Activated CD4-positive, alpha-beta T cell treated with anti-CD3 and anti-CD28 coated beads for 48 hours (primary cell): ENCODE measurements at regions not wholly inside any gene's neighbourhood (a gene's known extent, or its start where the extent isn't known, plus 50 kb on each side); places are given as distances from the start of the nearest gene placed in this dataset.
A peak's percentile ranks its signal among the peaks of the same experiment; 100 is the strongest.
"Not testable (repeated sequence)": the region's sequence is repeated elsewhere in the genome, so short reads cannot be mapped to it uniquely, and the experiment has no call there.

Source experiments
- DNase-seq: peaks from one replicate; pipeline ENCODE4 v3.0.0-alpha.2; 2020

- DNase-seq, result no peak
These were observed 589.0 kb downstream of the TMEM121 start for GRCh38 chr14:106115401-106115800.

DNA sequence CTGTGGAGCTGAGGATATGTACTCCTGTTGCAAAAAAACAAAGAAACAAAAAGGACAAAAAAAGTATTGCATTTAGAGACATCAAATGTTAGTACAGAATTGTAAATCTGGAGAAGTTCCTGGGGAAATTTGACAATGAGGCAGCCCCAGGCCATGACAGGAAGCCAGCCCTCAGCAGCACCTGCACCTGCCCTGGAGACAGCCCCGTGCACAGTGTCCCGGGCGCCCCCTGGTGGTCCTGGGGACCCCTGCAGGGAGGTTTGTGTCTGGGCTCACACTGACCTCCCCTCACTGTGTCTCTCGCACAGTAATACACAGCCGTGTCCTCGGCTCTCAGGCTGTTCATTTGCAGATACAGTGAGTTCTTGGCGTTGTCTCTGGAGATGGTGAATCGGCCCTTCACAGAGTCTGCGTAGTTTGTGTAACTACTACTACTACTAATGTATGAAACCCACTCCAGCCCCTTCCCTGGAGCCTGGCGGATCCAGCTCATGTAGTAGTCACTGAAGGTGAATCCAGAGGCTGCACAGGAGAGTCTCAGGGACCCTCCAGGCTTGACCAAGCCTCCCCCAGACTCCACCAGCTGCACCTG lies 590.1 kb downstream of the TMEM121 start:
- DNase-seq, result peak; percentile 36

DNA sequence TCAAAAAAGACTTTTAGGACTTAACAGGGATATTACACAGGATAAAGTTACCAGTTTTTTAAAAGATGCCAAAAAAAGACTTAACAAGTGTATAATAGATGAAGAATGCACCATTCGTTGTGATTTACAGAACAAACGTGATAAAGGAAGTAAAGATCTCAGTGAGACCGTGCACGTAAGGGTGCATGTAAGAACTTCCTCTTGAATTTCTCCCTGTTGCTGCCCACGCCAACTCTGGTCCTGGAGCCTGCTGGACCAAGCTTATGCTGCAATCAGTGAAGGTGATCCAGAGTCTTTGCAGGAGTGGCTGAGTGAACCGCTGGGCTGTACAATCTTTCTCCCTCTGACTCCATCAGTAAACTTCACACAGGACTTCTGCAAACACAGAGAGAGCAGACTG lies 593.7 kb downstream of the TMEM121 start:
- no peak for DNase-seq

DNA sequence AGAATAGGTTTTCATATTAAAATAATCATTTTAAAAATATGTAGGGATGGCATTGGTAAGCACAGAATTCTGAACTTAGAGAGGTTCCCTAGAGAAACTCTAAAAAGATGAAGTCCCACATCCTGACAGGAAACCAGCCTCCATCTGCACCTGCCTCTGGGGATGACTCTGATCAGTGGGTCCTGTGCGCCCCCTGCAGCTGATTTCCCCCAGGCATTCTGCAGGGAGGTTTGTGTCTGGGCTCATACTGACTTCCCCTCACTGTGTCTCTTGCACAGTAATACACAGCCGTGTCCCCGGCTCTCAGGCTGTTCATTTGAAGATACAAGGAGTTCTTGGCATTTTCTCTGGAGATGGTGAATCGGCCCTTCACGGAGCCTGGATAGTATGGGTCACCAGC lies 602.9 kb downstream of the TMEM121 start:
- peak; percentile 47 for DNase-seq

DNA sequence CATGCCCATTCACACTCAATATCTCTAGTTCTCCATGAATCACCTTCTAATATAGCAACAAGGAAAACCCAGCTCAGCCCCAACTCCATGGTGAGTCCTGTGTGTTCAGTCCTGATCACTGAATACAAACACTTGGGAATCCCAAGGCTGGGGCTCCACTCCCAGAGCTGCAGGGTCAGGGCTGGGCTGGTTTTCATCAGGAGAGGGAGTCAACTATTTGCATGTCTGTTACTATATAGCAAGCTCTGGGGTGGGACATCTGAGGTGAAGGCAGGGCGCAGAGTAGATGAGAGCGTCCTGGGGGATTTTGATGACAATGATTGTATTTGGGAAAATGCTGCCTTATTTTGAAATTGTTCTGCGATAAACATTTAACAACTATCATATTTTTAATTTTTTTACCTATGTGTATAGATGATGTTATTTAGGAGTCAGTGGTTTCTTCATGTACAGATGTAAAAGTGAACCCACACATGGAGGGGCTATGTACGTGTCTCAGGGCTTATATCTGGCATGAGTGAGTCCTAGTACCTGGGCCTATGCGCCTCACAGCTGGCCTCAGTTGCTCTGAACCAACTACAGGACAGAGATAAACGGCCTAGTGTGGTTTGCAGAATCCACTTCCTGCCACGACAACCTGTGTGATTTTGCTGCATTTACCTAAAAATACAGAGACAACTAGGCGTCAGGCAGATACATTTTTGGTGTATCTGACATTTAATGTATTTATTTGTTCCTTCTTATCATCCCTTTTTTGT lies 603.7 kb downstream of the TMEM121 start:
- not testable (repeated sequence) for DNase-seq

- DNase-seq, result peak; percentile 65
These were observed 606.7 kb downstream of the TMEM121 start for GRCh38 chr14:106133126-106133525.

- DNase-seq, result no peak
These were observed 608.5 kb downstream of the TMEM121 start for GRCh38 chr14:106134886-106135285.

DNA sequence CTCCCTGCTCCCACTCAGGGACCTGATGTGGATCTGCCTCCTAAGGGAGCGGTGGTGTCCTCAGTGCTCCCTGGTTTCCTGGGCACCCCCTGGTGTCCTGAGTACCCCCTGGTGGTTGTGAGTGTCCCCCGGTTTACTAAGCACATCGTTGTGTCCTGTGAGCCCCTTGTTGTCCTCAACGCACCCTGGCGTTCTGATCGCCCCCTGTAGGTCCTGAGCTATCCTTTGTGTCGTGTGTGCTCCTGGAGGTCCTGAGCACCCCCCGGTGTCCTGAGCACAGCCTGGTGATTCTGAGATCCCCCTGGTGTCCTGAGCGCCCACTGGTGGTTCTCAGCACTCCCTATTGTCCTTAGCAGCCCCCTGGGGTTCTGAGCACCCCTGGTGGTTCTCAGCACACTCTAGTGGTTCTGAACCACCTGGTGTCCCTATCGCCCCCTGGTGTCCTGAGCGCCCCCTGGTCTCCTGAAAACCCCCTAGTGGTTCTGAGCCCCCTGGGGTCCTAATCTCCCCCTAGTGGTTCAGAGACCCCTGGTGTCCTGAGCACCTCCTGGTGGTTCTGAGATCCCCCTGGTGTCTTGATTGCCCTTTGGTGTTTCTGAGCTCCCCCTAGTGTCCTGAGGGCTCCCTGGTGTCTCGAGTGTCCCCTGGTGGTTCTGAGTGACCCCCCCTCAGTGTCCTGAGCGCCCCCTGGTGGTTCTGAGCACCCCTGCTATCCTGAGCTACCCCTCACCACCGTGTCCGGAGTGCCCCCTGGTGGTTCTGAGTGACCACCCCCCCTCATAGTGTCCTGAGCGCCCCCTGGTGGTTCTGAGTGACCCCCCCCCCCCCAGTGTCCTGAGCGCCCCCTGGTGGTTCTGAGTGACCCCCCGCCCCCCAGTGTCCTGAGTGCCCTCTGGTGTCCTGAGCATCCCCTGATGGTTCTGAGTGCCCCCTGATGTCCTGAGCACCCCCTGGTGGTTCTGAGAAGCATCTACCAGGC lies 615.1 kb downstream of the TMEM121 start:
- peak; percentile 85 for DNase-seq

DNA sequence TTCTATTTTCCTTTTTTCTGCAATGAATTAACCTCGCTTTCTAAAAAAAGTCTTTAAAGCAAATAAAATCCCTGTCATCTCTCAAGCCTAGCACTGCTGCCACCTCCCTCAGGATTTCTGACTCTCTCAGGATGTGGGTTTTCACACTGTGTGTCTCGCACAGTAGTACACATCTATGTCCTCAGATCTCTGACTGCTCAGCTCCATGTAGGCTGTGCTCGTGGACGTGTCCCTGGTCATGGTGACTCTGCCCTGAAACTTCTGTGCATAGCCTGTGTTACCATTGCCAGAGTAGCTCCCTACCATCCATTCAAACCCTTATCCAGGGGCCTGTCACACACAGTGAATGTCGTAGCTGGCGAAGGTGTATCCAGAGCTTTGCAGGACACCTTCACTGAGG lies 619.3 kb downstream of the TMEM121 start:
- not testable (repeated sequence) for DNase-seq

GRCh38 chr14:106153362-106153955 lies 627.1 kb downstream of the TMEM121 start:
- DNase-seq, result peak; percentile 89

DNA sequence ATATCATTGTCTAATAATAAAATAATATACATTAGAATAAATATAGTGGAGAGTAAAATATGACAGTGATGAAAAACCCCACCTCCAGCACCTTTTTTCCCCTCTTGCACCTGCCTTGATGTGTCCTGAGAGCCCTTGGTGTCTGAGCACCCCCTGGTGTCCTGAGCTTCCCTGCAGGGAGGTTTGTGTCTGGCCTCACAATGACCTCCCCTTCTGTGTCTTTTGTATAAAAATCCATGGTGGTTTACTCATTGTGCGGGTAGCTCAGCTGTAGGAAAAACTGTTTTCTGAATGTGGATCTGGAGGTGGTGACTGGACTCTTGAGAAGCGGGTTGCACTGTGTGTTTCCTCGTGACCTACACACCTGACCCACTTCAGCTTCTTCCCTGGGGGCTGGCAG lies 636.9 kb downstream of the TMEM121 start:
- no peak for DNase-seq

- not testable (repeated sequence) for DNase-seq
These were observed 637.4 kb downstream of the TMEM121 start for GRCh38 chr14:106163812-106164211.

DNA sequence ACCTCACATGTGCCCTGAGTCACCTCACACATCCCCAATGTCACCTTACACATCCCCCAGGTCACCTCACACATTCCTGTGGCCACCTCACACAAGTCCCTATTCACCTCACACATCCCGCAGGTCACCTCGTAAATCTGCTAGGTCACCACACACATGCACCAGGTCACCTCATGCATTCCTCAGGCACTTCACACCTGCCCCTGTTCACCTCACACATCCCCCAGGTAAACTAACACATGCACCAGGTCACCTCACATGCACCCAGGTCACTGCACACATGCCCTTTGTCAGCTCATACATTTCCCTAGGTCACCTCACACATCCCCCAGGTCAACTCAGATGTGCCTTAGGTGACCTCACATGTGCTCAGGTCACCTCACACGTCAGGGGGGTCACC lies 639.8 kb downstream of the TMEM121 start:
- DNase-seq, result no peak

GRCh38 chr14:106166650-106167204 lies 640.3 kb downstream of the TMEM121 start:
- DNase-seq, result no peak

GRCh38 chr14:106170163-106170658 lies 643.8 kb downstream of the TMEM121 start:
- DNase-seq, result peak; percentile 89

- DNase-seq, result peak; percentile 58
These were observed 647.8 kb downstream of the TMEM121 start for GRCh38 chr14:106174206-106174605.

DNA sequence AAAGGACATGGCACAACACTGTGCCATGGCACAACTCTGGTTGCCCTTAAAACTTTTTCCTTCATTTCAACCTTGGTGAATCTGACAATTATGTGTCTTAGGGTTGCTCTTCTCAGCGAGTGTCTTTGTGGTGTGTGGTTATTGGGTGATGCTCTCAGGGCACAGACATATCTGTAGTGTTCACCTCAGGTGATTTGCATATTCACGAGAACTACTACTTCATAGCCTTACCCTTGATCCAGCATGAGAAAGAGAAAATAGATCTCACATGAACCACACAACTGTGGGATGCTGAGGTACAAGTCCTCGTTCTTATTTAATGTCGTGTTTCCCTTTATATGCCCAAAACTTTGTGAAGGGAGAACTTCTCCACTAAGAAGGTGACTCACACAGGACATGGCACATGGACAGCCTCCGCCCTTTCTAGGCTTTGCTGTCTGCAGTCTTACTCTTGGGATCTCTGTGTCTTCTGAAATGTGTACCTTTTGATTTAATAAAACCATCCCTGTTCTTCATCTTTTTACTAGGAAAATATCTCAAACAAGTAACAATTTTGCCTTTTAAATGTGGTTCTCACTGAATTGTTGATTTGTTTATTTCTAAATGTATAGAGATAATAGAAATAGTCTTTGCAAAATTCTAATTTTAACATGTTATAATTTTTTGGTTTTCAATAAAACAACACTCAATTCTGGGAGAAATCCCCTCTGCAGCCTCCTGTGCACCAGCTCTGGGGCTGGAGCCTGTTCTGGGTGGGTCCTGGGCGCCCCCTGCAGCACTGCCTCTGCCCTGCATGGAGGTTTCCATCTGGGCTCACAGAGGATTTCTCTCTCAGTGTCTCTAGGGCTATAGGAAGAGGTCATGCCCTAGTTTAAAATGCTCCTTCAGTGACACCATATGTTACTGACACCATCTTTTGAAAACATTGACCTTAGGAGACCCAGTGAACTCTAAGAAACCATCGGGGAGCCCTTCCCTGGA lies 651.2 kb downstream of the TMEM121 start:
- DNase-seq, result peak; percentile 43

DNA sequence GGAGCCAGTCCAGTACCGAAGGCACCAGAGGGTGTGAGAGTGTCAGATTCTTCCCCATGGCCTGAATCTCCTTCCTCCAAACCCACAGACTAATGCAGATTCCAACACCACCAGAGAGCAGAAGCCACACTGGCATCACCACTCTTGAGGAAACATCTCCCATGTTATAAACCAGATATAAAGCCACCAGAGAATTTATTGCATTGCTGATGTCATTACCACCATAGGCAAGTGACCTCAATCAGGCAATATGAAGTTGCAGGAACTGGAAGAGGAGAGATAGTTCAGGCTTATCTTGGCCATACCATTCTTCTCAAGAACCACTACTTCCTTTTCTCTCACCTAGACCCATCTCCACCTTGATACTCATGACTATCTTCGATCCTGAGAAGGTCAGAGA lies 653.4 kb downstream of the TMEM121 start:
- no peak for DNase-seq

DNA sequence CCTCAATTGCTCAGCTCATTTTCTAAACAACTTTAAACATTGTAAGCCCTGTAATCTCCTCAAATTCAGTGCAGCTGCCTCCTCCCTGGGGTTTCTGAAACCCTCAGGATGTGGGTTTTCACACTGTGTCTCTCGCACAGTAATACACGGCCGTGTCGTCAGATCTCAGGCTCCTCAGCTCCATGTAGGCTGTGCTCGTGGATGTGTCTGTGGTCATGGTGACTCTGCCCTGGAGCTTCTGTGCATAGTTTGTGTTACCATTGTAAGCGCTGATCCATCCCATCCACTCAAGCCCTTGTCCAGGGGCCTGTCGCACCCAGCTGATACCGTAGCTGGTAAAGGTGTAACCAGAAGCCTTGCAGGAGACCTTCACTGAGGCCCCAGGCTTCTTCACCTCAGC lies 658.4 kb downstream of the TMEM121 start:
- peak; percentile 76 for DNase-seq

DNA sequence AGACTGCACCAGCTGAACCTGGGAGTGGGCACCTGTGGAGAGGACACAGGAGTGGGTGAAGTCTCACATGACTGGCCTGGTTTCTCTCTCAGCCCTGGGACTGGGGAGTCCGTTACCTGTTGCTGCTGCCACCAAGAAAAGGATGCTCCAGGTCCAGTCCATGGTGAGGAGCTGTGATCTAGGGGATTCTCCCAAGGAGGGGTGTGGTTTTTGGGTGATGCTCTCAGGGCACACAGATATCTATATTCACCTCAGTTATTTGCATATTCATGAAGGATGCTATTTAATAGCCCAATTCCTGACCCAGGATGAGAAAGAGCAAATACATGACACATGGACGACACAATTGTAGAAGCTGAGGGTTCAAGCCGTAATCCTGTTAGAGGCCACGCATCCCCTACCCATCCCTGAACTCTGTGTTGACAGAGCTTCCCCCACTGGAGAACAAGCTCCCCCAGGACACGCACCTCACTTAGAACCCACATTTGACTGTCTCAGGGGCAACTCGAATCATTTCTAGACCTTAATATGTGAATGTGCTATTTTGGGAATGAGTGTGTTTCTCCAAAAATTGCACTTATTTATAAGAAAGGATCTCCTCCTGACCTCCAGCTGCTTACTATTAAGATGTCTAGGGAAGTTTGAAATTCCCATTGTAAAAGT lies 658.9 kb downstream of the TMEM121 start:
- not testable (repeated sequence) for DNase-seq

DNA sequence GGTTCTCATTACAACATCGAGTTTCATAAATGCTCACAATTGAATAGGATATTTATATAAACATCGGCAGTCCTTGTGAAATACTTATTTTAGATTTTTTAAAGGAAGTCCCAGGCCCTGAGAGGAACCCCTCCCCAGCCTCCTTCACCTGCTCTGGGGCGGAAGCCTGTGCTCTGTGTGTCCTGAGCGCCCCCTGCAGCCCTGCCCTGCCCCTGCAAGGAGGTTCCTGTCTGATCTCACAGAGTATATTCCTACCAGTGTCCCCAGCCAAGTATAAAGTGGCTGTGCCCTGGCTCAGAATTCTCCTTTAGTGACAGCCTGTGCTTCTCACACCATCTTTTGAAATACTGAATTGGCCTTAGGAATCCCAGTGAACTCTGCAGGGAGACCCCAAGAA lies 659.5 kb downstream of the TMEM121 start:
- DNase-seq, result peak; percentile 79
